ENCODE measurements at regions not wholly inside any gene's neighbourhood (a gene's known extent, or its start where the extent isn't known, plus 50 kb on each side); places are given as distances from the start of the nearest gene placed in this dataset.

DNA sequence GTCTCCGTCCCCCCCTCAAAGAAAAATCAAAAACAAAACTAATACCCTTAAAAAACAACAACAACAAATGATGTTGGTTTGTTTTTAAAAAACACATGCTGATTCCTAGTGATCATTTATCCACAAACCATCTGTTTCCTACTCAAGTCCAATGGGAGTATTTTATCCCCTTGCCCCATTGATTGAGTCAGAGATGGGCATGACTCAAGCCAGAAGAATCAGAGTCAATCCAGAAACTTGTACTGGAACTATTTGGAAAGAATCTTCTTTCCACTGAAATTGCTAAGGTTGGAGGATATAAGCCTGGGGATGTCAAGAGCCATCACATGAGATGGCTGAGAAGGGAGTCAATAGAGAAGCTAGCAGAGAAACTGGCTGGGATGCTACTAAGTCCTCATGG is 176.4 kb downstream of the MIS18A start:
- no TSS peak for BruUV-seq (replicated peaks)
- in situ Hi-C loops (cut with MboI) (no loop called here), intact Hi-C loops (cut with micrococcal nuclease) (no loop called here)
- no peak overlapping the region for H3K27ac ChIP-seq (ENCODE audit: extremely low read depth, low read depth, low read length)
- H3K27me3 ChIP-seq (ENCODE audit: control insufficient read depth in 2 of 2, insufficient read depth in 2 of 2, low read length in 2 of 2), result peaks cover 3 to 7% of the 10 kb centered on the region in 2 experiments; a peak in 3 of 5 replicates
- no peaks in the 10 kb centered on the region for H4K20me1 ChIP-seq (replicated peaks; ENCODE audit: control insufficient read depth, insufficient read depth, low read length)
- H3K4me2 ChIP-seq (ENCODE audit: insufficient read depth, low read length), result no peak overlapping the region
- WGBS (ENCODE audit: insufficient coverage, low coverage, missing lambda C conversion rate), result 0% methylated on average over 1 of the region's 1 CpG
- H3K9me1 ChIP-seq (ENCODE audit: control insufficient read depth, insufficient read depth, low read length), result no peaks in the 10 kb centered on the region
- POLR2A ChIA-PET, result interaction anchor here (0.8 to 1.4 kb wide), 2 partner anchors 10 to 14 kb away, joined by 3 read pairs; no protein-coding TSS in a partner anchor
- H2AFZ ChIP-seq (ENCODE audit: low read depth, low read length), result no peak overlapping the region
- DNase-seq (ENCODE audit: extremely low read depth in 1 of 4, low spot score in 3 of 4), result no peak
- H3K9me3 ChIP-seq (replicated peaks; ENCODE audit: control insufficient read depth, insufficient read depth, low read depth, low read length), result no peaks in the 10 kb centered on the region
- no peak for ATAC-seq
- FAIRE-seq, result no peak
- no peaks in the 10 kb centered on the region for H3K4me1 ChIP-seq (replicated peaks in 1 of 2; ENCODE audit: control insufficient read depth in 2 of 2, insufficient read depth in 2 of 2, low read length in 2 of 2)
- CTCF ChIA-PET (ENCODE audit: low intra/inter-chr PET ratio), result no interaction called here
- no peak overlapping the region for H3K4me3 ChIP-seq
- H3K36me3 ChIP-seq (ENCODE audit: control insufficient read depth, insufficient read depth, low read length), result no peaks in the 10 kb centered on the region
- no peaks in the 10 kb centered on the region for H3K79me2 ChIP-seq (ENCODE audit: control insufficient read depth, insufficient read depth, low read length)
- H3K9ac ChIP-seq (ENCODE audit: insufficient read depth in 1 of 2, low read depth in 2 of 2, low read length in 2 of 2), result no peak overlapping the region
- TF ChIP-seq ZNF79 (CRISPR knock-in tag; IDR thresholded peaks at IDR 0.05; ENCODE audit: low read depth) (no peak), CREM (IDR thresholded peaks at IDR 0.05; ENCODE audit: low read depth) (no peak), JUND (IDR thresholded peaks at IDR 0.05; ENCODE audit: borderline replicate concordance, low read depth, low read length) (no peak), JUND (tag; IDR thresholded peaks at IDR 0.05; ENCODE audit: borderline replicate concordance, low read depth, low read length) (no peak), BRD9 (IDR thresholded peaks at IDR 0.05; ENCODE audit: low read depth, partially characterized antibody) (no peak), DPF2 (IDR thresholded peaks at IDR 0.05) (no peak), MECOM (CRISPR knock-in tag; IDR thresholded peaks at IDR 0.05) (no peak), ZNF217 (CRISPR knock-in tag; IDR thresholded peaks at IDR 0.05) (no peak), SIX5 (IDR thresholded peaks at IDR 0.05; ENCODE audit: borderline replicate concordance in 1 of 2, insufficient read depth in 1 of 2, low read depth in 1 of 2, low read length in 2 of 2) (no peak), CSDE1 (IDR thresholded peaks at IDR 0.05) (no peak), BRF1 (IDR thresholded peaks at IDR 0.05; ENCODE audit: borderline replicate concordance, extremely low read depth, insufficient read length) (no peak), CXXC5 (CRISPR knock-in tag; IDR thresholded peaks at IDR 0.05) (no peak), STAT6 (CRISPR knock-in tag; IDR thresholded peaks at IDR 0.05) (no peak)
- TF ChIP-seq, protein P1, sequence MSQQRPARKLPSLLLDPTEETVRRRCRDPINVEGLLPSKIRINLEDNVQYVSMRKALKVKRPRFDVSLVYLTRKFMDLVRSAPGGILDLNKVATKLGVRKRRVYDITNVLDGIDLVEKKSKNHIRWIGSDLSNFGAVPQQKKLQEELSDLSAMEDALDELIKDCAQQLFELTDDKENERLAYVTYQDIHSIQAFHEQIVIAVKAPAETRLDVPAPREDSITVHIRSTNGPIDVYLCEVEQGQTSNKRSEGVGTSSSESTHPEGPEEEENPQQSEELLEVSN (IDR thresholded peaks at IDR 0.05; ENCODE audit: borderline replicate concordance in 1 of 2, extremely low read depth in 1 of 2, insufficient read depth in 1 of 2, insufficient read length in 1 of 2, low read depth in 1 of 2, low read length in 1 of 2, poor library complexity in 1 of 2, severe bottlenecking in 1 of 2), result no peak
- TF ChIP-seq, protein P2, sequence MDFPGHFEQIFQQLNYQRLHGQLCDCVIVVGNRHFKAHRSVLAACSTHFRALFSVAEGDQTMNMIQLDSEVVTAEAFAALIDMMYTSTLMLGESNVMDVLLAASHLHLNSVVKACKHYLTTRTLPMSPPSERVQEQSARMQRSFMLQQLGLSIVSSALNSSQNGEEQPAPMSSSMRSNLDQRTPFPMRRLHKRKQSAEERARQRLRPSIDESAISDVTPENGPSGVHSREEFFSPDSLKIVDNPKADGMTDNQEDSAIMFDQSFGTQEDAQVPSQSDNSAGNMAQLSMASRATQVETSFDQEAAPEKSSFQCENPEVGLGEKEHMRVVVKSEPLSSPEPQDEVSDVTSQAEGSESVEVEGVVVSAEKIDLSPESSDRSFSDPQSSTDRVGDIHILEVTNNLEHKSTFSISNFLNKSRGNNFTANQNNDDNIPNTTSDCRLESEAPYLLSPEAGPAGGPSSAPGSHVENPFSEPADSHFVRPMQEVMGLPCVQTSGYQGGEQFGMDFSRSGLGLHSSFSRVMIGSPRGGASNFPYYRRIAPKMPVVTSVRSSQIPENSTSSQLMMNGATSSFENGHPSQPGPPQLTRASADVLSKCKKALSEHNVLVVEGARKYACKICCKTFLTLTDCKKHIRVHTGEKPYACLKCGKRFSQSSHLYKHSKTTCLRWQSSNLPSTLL (IDR thresholded peaks at IDR 0.05), result no peak
- TF ChIP-seq, protein P3, sequence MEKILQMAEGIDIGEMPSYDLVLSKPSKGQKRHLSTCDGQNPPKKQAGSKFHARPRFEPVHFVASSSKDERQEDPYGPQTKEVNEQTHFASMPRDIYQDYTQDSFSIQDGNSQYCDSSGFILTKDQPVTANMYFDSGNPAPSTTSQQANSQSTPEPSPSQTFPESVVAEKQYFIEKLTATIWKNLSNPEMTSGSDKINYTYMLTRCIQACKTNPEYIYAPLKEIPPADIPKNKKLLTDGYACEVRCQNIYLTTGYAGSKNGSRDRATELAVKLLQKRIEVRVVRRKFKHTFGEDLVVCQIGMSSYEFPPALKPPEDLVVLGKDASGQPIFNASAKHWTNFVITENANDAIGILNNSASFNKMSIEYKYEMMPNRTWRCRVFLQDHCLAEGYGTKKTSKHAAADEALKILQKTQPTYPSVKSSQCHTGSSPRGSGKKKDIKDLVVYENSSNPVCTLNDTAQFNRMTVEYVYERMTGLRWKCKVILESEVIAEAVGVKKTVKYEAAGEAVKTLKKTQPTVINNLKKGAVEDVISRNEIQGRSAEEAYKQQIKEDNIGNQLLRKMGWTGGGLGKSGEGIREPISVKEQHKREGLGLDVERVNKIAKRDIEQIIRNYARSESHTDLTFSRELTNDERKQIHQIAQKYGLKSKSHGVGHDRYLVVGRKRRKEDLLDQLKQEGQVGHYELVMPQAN (IDR thresholded peaks at IDR 0.05; ENCODE audit: borderline replicate concordance), result no peak
